ENCODE measurements at regions not wholly inside any gene's neighbourhood (a gene's known extent, or its start where the extent isn't known, plus 50 kb on each side); places are given as distances from the start of the nearest gene placed in this dataset.
"Not testable (repeated sequence)": the region's sequence is repeated elsewhere in the genome, so short reads cannot be mapped to it uniquely, and the experiment has no call there.

DNA sequence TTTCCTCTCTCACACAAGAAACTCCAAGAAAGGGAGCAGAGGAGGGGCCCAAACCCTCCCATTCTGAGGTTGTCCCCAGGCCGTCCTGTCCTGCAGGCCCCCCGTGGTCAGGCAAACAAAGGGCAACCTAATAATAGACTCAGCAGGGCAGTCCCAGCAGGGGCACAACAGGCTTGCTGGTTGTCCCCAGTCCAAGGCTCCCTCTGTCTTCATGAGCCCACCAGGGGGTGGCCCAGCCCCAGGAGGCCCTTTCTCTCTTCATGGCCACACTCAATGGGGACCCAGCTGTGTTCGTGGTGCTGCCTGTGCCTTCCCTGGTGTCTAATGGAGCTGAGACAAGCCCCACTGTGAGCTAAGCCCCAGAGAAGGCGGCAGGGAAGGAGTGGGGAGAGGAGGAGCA is 359.9 kb downstream of the ADGRD1 start:
- DNase-seq (ENCODE audit: low read depth): no peak

DNA sequence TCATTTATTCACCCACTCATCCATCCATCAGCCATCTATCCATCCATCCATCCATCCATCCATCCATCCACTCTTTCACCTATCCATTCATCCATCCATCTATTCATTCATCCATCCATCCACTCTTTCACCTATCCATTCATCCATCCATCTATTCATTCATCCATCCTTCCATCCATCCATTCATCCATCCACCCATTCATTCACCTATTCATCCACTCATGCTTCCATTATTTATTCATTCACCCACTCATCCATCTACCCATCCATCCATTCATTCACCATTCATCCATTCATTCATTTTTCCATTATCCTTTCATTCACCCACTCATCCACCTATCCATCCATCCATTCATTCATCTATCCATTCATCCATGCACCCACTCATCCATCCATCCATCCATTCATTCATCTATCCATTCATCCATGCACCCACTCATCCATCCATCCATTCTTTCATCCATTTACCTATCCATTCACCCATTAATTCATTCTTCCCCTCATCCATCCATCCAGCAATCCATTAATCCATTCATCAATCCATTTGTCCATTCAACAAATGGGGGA is 360.9 kb downstream of the ADGRD1 start:
- DNase-seq (ENCODE audit: low read depth): no peak

DNA sequence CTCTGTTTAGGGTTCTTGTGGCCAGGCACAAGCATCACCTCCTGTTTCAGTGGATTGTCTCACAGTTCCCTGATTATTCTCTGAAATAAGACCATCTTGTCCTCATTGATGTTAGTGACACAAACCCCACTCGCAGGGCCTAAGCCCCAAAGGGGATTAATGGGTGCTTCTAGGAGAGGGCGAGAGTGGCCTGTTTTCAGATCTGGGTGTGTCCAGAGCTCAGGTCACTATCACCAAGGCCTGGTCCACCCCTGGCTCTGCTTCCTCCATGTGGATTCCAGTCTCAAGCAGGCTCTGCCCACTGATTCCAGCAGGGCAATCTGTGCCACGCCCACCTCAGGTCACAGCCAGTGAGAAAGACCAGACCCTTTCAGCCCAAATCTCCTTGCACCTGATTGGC is 361.9 kb downstream of the ADGRD1 start:
- DNase-seq (ENCODE audit: low read depth): no peak

DNA sequence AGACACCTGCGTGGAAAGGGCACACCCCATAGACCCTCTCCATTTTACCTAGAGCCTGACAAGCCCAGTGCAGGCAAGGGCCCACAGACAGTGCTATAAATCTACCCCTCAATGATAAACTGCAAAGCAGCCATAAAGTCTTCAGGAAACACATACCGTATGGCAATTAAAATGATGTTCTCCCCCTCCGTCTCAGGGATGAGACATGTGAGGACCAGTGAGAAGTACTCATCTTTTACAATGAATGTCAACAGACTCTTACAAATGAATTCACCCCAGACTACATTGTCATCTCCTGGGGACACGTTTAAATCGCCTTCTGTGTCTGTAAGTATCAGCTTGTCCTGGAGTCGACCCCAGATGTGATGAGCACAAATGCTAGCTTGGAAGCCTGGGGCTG is 362.7 kb downstream of the ADGRD1 start:
- no peak for DNase-seq (ENCODE audit: low read depth)

DNA sequence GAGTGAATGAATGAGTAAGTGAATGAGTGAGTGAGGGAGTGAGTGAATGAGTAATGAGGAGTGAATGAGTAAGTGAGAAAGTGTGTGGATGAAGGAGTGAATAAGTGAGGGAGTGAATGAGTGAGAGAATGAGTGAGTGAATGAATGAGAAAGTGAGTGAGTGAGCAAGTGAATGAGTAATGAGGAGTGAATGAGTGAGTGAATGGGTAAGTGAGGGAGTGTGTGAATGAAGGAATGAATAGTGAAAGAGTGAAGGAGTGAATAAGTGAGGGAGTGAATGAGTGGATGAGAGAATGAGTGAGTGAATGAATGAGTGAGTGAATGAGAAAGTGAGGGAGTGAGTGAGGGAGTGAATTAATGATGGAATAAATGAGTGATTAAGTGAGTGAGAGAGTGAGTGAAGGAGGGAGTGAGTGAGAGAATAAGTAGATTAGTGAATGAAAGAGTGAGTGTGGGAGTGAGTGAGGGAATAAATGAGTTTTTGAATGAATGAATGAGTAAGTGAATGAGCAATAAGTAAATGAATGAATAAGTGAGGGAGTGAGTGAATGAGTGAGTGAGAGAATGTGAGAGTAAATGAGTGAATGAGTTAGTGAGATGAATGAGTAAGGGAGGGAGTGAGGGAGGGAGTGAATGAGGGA is 364.5 kb downstream of the ADGRD1 start:
- DNase-seq (ENCODE audit: low read depth): no peak

DNA sequence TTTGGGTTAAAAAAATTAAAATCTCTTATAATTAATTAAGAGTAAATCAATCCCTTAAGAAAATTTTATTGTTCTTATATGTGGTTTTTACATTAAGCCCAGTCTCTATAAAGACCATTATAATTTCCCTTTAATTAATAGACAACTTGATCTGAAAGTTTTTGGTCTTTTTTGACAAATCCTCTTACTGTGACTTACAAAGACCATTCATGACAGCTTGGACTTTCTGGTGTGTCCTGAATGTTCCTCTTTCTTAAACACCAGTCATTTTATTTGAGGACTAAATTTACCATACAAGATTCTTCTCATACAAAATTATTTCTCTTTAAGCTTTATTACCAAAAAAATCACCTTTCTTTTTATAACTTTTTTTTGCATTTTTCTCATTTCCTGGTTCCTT is 368.3 kb downstream of the ADGRD1 start:
- DNase-seq (ENCODE audit: low read depth): no peak

DNA sequence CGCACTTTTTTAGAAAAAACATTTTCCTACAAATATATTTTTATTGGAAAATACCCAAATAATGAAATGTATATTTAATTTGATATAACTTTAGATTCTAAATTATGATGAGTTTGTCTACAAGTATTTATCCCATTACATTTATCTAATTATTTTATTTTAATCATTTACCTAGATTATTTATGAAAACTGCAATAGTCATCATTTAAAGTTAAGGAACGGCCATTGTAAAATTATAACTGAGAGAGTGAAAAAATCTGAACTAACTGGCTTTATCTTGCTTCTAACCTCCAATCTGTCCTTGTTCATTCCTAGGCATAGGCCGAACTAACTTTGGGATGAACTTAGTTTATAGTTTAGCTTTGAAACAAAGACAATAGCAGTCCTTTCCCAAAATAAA is 368.8 kb downstream of the ADGRD1 start:
- not testable (repeated sequence) for DNase-seq (ENCODE audit: low read depth)

DNA sequence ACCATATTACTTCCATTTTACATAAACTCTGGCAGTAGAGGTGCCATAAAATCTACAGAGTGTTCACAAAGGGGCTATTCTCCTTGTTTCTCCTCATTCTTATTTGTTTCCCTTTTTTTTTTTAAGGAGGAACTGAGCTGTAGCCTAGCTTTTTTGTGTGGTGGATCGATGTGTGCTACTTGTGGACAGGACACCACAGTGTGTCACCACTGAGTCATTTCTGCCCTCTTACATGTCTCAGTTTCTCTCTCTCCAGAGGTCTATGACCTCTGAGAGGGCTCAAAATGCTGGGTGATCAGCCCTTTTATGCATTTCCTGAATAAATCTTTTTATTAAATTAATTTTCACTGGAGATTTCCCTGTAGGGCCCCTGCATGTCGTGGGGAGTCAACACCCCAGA is 370.2 kb downstream of the ADGRD1 start:
- no peak for DNase-seq (ENCODE audit: low read depth)

DNA sequence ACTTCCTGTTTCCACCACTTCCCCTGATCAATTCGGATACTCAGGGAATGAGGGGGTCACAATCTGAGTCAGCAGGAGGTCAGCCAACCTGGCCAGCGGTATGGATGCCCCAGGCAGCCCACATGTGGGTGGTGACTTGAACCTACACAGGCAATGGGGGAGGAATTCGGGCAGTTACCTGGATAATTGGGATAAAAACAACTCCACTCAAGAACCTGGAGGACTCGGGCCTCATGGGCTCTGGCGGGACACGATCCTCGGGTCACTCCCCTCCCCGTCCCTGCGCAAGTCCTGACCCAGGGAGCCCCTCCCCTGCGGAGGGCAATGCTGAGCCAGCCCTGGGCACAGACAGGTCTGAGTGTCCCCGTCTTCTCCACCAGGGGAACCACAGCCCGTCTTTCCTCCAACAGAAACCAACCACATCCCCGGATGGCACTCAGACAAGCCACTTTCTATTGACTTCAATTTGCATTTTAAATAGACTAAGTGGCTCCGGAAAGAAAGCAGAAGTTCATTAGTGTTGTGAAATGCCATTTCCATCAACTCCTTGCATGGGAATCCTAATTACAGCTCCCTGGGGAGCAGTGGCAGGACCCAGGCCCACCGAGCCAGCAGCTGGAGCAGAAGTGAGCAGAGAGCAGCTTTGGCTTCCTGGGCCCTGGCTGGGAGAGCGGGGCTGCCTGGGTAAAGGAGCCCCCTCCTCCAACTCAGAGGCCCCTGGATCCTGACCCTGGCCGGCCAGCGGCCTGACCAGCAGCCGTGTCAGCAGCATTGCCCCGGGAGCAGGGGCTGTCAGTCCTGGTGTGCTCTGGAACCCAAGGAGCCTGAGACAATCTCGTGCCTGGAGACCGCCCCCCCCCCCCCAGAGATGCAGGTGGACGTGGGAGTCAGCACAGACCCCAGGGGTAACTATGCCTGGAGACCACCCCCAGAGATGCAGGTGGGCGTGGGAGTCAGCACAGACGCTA is 374.1 kb downstream of the ADGRD1 start:
- DNase-seq (ENCODE audit: low read depth): no peak

DNA sequence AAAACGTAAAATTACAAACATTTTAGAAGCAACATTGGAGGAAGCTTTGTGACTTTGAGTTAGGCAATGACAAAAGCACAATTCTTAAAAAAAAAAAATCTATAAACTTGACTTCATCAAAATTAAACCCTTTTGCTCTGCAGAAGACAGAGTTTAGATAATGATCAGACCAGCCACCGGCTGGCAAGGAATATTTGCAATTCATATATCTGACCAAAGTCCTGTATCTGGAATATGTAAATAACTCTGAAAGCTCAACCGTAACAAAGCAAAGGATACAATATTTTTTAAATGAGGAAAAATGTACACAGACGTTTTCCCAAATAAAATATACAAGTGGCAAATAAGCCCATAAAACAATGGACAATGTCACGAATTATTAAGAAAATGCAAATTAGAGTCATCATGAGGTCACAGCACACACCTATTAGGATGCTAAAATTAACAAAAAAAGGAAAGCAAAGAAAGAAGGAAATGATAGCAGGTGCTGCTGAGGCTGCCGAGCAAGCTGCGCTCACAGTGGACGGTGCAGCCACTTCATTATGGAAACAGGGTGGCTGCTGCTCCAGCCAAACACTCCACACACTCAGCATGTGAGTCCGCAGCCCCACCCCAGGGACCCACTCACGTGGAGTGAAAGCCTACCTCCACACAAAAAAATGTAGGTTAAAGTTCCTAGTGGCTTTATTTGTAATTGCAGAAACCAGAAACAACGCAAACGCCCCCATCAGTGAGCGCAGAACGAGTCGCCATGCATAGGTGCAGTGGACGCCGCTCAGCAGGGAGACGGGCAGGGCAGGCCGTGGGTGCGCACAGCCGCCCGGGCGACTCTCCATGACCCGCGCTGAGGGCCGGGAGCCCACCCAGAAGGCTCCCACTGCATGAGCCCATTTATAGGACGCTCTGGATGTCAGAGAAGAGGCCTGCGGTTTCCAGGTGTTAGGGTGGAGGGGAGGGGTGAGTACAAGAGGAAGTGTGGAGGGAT is 375.4 kb downstream of the ADGRD1 start:
- DNase-seq (ENCODE audit: low read depth): not testable (repeated sequence)

DNA sequence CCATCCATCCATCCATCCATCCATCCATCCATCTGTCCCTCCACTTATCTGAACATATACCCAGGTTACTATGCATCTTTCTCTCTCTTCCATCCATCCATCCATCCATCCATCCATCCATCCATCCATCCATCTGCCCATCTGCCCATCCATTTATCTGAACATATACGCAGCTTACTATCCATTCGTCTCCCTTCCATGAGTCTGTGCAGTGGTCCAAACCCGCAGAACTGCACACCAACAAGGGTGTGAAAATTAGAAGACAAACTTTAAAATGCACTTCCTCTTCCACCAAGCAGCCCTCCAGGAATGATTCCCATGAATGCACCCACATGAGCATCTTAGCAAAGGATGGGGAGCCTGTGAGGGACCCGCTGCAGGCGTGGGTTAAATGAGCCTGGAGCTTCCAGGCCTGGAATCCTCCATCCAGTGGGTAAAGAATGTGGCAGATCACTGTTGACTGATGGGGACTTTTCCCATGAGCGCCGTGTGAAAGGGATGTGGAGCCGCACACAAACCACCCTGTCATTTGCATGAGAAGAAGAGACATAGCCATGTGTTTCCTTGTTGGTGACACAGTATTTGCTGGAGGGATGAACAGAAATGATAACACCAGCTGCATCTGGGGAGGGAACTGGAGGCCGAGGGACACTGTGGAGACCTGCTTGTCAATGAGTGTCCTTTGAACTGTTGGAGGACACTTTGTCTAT is 376.6 kb downstream of the ADGRD1 start:
- DNase-seq (ENCODE audit: low read depth): no peak

DNA sequence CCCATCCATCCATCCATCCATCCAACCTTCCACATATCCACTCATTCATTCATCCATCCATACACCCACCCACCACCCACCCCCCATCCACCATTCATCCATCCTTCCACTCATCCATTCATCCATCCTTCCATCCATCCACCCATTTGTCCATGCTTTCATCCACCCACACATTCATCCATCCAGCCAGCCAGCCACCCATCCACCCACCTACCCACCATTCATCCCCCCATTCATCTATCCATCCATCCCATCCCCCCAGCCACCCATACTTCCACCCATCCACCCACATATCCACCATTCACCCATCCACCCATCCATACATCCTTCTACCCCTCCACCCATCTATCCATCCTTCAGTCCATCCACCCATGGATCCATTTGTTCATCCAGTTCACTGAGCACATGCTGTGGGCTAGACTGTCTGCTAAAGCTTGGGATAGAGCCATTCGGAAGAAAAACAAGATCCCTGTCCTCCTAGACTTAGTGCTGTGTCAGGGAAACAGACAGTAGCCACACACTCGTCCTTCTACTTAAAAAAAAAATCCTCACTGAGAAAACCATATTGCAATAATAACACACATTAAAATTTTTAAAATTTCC is 377.5 kb downstream of the ADGRD1 start:
- DNase-seq (ENCODE audit: low read depth): no peak

DNA sequence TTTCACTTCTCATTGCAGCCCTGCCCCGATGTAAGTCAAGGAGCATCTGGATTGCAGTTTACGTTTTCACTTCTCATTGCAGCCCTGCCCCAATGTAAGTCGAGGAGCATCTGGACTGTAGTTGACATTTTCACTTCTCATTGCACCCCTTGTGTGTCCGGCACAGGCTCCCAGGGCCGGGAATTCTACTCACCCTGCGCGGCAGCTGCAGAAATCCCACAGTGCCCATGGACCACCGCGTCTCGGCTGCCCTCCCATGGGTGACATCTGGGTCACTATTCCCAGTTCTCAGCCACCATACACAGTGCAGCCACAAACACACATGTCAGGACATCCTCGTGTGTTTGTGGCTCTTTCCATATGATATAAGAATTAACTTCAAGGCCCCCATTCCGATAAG is 378.5 kb downstream of the ADGRD1 start:
- no peak for DNase-seq (ENCODE audit: low read depth)

DNA sequence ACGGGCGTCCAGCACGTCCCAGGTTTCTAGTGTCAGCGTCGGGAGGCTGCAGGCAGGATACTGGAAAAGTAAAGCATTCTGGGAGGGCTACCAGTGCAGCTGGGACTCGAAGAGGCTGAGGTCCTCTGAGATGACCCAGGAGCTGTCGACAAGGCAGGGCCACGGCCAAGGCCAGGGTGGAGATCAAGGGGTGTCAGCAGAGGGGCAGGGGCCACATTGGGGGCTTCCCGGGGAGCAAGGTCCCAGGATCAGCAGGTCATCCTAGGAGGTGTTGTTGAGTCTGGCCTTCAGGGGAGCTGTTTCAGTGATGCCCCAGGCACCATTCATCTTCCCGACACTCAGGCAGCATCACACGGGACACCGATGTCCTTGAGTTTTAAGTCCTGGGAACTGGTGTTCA is 377.8 kb upstream of the SFSWAP start:
- no peak for DNase-seq (ENCODE audit: low read depth)

DNA sequence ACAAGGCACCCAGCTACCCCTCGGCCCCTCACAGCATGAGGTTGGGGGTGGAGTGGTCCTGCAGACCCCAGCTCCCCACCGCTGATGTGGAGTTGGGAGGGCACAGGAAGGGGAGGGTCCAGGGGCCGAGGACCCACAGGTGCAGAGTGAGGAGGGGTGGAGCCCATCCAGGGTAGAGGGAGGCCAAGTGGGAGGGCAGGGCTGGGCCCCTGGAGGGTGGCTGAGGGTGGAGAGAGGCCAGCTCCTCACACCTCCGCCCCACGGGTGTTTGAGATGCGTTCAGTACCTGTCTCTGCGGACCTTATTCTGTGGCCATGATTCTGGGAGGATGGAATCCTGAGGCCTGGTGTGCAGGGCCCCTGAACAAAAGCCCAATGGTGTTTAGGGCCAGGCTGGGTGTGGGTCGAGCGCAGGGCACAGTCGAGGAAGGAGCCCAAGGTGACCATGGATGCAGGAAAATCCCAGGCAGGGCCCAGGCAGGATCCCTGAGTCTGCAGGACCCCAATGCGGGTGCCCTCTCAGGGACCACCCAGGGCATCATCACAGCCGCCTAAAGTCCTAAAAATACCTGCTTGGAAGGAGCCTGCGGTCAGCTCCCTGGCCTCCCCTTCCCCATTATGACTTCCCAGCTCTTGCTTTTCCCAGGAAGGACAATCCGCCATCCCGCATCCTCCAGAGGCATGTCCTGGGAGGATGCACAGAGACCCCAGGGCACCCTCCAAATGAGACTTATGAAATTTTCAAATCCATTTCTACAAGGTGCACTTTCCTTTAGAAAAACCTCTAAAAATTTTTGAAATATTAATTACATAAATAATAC is 377.1 kb upstream of the SFSWAP start:
- no peak for DNase-seq (ENCODE audit: low read depth)

DNA sequence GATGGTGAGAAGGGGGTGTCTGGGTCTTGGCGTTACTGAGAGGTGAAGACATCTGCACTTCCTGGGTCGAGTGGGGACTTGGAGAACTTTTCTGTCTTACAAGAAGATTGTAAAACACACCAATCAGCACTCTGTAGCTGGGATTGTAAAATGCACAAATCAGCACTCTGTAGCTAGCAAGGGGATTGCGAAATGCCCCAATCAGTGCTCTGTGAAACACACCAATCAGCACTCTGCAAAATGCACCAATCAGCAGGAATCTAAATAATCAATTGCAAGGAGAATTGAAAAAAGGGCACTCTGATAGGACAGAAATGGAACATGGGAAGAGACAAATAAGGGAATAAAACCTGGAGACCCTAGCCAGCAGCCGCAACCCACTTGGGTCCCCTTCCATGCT is 376.1 kb upstream of the SFSWAP start:
- no peak for DNase-seq (ENCODE audit: low read depth)

DNA sequence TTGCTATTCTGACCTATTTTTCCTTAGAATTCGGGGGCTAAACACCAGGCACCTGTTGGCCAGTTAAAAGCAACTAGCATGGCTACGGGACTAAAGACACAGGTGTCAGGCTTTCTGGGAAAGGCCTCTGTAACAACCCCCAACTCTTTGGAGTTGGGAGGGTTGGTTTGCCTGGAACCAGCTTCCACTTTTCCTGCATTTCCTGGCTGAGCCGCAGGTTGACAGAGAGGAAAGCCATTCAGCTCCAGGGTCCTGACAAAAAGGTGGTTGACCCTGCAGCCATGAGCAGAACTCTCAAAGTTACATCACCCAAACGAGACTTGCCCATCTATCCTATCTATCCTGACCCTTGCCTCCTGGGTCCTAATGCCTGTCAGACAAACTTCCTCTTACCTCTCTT is 375.4 kb upstream of the SFSWAP start:
- DNase-seq (ENCODE audit: low read depth): no peak

DNA sequence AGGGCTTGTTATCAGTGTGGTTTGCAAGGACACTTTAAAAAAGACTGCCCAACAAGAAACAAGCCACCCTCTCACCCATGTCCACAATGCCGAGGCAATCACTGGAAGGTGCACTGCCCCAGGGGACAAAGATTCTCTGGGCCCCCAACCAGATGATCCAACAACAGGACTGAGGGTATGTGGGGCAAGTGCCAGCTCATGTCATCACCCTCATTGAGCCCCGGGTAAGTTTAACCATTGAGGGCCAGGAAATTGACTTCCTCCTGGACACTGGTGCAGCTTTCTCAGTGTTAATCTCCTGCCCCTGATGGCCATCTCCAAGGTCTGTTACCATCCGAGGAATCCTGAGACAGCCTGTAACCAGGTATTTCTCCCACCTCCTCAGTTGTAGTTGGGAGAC is 373.0 kb upstream of the SFSWAP start:
- DNase-seq (ENCODE audit: low read depth): not testable (repeated sequence)

DNA sequence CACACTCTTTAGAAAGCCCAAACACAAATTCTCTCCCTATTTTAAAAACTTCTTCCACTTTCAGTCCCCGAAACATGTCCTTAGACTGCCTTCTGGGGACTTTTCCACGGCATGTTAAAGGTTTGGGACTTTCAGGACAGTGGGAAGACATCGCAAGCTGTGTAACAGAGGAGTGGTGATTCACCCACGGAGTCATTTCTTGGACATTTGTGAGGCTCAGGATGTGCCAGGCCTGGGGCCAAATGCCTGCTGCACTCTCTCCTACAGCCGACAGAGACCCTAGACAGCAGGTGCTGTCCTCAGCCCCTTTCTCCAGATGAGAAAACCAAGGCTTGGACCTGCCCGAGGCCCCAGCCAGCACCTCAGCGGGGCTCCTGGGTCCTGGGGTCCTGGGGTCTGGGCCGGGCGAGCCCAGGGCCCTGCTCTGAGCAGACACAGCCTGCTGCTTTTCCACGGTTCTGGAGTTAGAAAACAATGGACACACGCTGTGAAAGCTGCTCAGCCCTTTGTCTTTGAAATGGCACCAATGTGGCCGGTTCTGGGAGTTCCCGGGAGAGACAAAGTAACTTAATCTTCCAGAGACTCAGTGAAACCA is 370.2 kb upstream of the SFSWAP start:
- no peak for DNase-seq (ENCODE audit: low read depth)

DNA sequence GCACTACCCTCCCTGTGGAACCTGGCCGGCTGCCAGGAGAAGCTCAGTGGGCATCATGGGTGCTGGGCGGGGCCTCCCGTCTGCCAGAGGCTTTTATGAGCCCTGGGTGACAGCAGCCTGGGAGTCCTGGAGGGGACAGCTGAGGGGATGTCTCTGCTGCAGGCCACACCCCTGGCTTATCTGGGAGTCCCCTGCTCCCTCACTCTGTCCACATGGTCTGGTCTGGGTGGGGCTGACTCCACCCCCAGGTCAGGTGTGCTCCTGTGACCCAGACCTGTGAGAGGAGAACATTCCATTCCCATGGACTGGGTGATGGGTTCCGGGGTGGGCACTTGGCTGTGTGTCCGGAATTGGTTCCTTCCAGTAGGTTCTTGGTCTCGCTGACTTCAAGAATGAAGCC is 369.3 kb upstream of the SFSWAP start:
- DNase-seq (ENCODE audit: low read depth): not testable (repeated sequence)
